ENCODE measurements at regions not wholly inside any gene's neighbourhood (a gene's known extent, or its start where the extent isn't known, plus 50 kb on each side); places are given as distances from the start of the nearest gene placed in this dataset.
A peak's percentile ranks its signal among the peaks of the same experiment; 100 is the strongest.
"Not testable (repeated sequence)": the region's sequence is repeated elsewhere in the genome, so short reads cannot be mapped to it uniquely, and the experiment has no call there.

DNA sequence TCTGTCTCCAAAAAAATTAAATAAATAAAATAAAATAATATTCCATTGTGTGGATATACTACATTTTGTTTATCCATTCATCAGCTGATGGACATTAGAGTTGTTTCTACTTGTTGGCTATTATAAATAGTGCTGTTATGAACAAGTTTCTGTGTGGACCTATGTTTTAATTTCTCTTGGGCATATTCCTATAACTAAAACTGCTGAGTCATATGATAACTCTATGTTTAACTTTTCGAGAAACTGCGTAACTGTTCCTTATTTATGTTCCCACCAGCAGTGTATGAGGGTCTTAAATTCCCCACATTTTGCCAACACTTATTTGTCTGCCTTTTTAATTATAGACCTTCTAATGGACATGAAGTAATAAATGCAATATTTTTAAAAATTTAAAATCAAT is 80.0 kb upstream of the XIST start:
- no peak overlapping the region for H3K4me3 Mint-ChIP-seq (ENCODE audit: low read depth)
- TF ChIP-seq, protein P1, sequence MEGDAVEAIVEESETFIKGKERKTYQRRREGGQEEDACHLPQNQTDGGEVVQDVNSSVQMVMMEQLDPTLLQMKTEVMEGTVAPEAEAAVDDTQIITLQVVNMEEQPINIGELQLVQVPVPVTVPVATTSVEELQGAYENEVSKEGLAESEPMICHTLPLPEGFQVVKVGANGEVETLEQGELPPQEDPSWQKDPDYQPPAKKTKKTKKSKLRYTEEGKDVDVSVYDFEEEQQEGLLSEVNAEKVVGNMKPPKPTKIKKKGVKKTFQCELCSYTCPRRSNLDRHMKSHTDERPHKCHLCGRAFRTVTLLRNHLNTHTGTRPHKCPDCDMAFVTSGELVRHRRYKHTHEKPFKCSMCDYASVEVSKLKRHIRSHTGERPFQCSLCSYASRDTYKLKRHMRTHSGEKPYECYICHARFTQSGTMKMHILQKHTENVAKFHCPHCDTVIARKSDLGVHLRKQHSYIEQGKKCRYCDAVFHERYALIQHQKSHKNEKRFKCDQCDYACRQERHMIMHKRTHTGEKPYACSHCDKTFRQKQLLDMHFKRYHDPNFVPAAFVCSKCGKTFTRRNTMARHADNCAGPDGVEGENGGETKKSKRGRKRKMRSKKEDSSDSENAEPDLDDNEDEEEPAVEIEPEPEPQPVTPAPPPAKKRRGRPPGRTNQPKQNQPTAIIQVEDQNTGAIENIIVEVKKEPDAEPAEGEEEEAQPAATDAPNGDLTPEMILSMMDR (IDR thresholded peaks at IDR 0.05; ENCODE audit: unreplicated experiment) = no peak

DNA sequence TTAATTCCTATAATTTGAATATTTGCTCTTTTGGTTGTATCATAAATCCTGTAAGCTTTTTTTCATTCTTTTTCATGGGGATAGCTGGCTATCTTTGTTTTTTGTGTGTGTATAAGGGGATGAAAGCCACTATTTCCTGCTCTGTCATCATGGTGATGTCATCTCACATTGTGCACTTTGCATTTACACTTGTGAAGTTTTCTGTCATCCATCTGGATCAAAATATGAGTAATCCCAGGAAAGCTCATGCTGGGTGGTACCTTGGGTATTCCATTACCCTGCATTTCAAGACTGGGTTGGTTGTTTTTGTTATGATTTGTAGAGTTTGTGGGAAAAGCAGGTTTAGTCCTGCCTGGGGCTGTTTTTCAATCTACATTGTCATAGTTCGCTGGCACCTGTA is 77.8 kb upstream of the XIST start:
- Mint-ChIP-seq H3K4me1 (ENCODE audit: low read depth) (no peaks in the 10 kb centered on the region), H3K27me3 (no peaks in the 10 kb centered on the region), H3K4me3 (ENCODE audit: low read depth) (no peak overlapping the region), H3K36me3 (ENCODE audit: insufficient read depth) (peaks cover 1% of the 10 kb centered on the region), H3K9me3 (ENCODE audit: low read depth) (peaks cover 3% of the 10 kb centered on the region), H3K27ac (no peak overlapping the region)
- no peak for DNase-seq (ENCODE audit: low spot score, unreplicated experiment)
- TF ChIP-seq, protein P1 (IDR thresholded peaks at IDR 0.05; ENCODE audit: unreplicated experiment) = no peak

More for the DNA sequence above, 80.0 kb upstream of the XIST start:
- Mint-ChIP-seq H3K27me3 (no peaks in the 10 kb centered on the region), H3K36me3 (ENCODE audit: insufficient read depth) (peaks cover 1% of the 10 kb centered on the region), H3K27ac (no peak overlapping the region), H3K9me3 (ENCODE audit: low read depth) (peaks cover 3% of the 10 kb centered on the region), H3K4me1 (ENCODE audit: low read depth) (no peaks in the 10 kb centered on the region)
- no peak for DNase-seq (ENCODE audit: low spot score, unreplicated experiment)

DNA sequence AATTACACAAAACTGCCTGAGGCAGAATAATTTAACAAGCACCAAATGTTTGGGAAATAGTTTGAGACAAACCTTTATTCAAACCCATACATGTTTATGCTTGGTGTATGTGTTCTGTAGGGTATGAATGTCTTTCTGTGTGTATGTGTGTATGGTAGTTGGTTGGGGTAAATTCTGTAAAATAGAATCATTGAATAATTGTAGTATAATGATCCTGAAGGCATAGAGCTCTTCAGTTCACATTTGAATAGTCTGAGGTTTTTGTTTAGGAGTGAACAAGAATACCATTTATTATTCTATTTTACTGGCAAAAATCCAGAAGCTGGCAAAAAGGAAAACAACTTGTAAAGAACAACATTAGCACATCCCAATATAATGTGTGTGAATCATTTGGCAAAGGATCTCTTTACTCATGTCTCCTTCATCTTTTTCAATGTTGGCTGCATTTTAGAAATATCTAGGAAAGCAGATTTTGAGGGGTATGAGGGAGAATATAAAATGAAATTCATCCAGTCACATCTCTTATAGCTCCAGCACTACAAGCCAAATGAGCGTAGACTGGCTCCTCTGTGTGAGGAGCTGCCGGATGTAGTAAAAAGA is 70.4 kb upstream of the XIST start:
- no peak overlapping the region for H3K27ac Mint-ChIP-seq
- DNase-seq (ENCODE audit: low spot score, unreplicated experiment) = no peak
- TF ChIP-seq, protein P1 (IDR thresholded peaks at IDR 0.05; ENCODE audit: unreplicated experiment) = no peak
- peaks cover 2% of the 10 kb centered on the region for H3K4me1 Mint-ChIP-seq (ENCODE audit: low read depth)
- H3K36me3 Mint-ChIP-seq (ENCODE audit: insufficient read depth) = no peaks in the 10 kb centered on the region
- H3K27me3 Mint-ChIP-seq = no peaks in the 10 kb centered on the region
- no peak overlapping the region for H3K4me3 Mint-ChIP-seq (ENCODE audit: low read depth)
- peaks cover 3% of the 10 kb centered on the region for H3K9me3 Mint-ChIP-seq (ENCODE audit: low read depth)

DNA sequence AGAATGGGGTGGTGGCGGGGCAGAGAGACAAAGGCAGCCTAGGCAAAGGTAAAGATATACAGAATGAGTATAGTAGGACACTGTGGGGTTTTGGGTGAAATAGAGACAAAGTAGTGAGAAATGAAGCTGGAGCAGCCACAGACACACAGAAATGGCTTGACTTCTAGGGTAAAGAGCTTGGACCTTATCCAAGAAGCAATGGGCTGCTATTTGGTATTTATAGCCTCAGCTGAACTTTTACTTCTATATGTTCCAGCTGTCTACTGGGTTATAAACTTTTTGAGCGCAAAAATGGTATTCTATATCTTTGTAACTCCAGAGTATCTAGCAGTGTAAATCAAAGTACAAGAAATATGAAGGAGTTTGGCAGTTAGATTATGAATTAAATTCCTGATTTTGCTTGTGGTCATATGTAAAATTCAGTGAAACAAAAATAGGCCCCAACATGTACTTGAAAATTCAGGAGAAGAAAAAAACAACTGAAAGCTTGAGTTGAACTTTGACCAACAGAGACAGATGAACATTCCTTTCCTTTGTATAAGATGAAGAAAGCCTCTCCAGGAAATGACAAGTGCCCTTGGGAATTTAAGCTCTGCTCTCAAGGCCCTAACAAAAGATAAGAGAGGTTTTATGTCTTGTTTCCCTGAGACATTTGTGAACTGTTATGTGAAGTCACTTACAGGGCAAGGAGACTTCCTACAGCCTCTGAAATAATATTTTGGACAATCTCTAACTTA is 64.6 kb upstream of the XIST start:
- no peak for DNase-seq (ENCODE audit: low spot score, unreplicated experiment)
- H3K27me3 Mint-ChIP-seq = no peaks in the 10 kb centered on the region
- H3K4me3 Mint-ChIP-seq (ENCODE audit: low read depth) = peak overlapping the region; percentile 40
- H3K4me1 Mint-ChIP-seq (ENCODE audit: low read depth) = peaks cover 19% of the 10 kb centered on the region
- H3K36me3 Mint-ChIP-seq (ENCODE audit: insufficient read depth) = no peaks in the 10 kb centered on the region
- H3K9me3 Mint-ChIP-seq (ENCODE audit: low read depth) = peaks cover 3% of the 10 kb centered on the region
- peak overlapping the region; percentile 96 for H3K27ac Mint-ChIP-seq
- TF ChIP-seq, protein P1 (IDR thresholded peaks at IDR 0.05; ENCODE audit: unreplicated experiment) = no peak

DNA sequence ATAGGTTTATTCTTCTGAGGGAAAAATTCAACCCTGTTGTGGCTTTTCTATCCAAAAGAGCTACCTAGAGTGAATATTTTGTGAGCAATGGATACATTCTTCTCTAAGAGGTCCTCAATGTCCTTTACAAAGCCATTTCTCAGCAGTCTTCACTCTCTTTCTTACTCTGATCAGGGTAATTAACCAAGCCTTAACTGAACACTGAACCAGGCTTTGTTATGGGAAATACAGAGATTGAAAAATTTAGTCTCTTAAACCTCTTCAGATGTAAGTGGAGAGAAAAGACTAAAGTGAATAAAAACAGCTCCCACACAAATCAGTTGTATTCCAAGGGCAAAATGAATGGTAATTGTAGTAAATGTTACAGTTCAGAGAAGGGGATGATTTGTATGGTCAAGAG is 64.0 kb upstream of the XIST start:
- H3K36me3 Mint-ChIP-seq (ENCODE audit: insufficient read depth) = no peaks in the 10 kb centered on the region
- H3K27ac Mint-ChIP-seq = peak overlapping the region; percentile 96
- DNase-seq (ENCODE audit: low spot score, unreplicated experiment) = no peak
- peaks cover 19% of the 10 kb centered on the region for H3K4me1 Mint-ChIP-seq (ENCODE audit: low read depth)
- no peaks in the 10 kb centered on the region for H3K27me3 Mint-ChIP-seq
- no peak overlapping the region for H3K4me3 Mint-ChIP-seq (ENCODE audit: low read depth)
- peaks cover 3% of the 10 kb centered on the region for H3K9me3 Mint-ChIP-seq (ENCODE audit: low read depth)
- TF ChIP-seq, protein P1 (IDR thresholded peaks at IDR 0.05; ENCODE audit: unreplicated experiment) = no peak

DNA sequence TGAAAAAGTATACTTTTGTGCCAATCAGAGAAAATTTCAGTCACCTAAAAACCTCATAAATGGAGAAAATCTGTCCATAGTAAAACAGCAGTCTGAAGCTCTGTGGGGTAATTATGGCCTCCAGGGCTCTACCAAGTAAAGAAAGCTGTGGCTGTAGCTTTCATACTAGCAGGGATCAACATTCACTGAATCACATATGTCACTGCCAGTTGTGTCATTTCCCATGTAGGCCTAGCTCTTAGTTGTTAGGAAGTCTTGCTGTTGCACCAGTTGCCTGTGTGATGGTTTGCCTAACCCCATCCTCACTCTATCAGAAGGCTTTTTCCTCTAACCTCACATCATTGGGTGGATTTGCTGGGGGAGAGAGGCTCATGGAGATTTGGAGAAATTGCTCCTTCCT is 62.3 kb upstream of the XIST start:
- not testable (repeated sequence) for H3K36me3 Mint-ChIP-seq (ENCODE audit: insufficient read depth); H3K4me3 Mint-ChIP-seq (ENCODE audit: low read depth); H3K27me3 Mint-ChIP-seq; H3K27ac Mint-ChIP-seq; H3K9me3 Mint-ChIP-seq (ENCODE audit: low read depth); DNase-seq (ENCODE audit: low spot score, unreplicated experiment)
- peaks cover 19% of the 10 kb centered on the region for H3K4me1 Mint-ChIP-seq (ENCODE audit: low read depth)
